ENCODE measurements at regions not wholly inside any gene's neighbourhood (a gene's known extent, or its start where the extent isn't known, plus 50 kb on each side); places are given as distances from the start of the nearest gene placed in this dataset.
"Not testable (repeated sequence)": the region's sequence is repeated elsewhere in the genome, so short reads cannot be mapped to it uniquely, and the experiment has no call there.

DNA sequence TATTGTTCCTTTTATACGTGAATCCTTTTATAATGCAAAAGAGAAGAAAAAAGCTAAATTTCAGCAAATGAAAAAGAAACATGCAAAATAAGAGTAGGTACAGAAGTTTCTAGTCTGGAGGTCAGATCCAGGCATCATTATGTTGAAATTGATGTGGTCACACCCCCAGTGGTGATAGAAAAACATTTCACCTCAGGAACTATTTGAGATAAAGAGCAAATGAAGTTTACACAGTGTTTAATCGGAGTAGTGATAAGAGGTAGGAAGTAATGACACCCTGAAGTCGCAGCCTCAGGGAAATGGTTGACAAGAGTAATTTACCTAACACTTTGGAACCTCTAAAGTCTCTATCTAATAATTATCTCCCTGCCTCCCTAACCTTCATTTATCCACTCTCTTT lies 536.0 kb upstream of the STEAP1 start:
- no peak for DNase-seq

GRCh38 chr7:89621925-89622641 lies 532.2 kb upstream of the STEAP1 start:
- no peak for DNase-seq

- peak in 11 of 56 donors; percentile 3 to 47 (median 11) for DNase-seq
Observed at GRCh38 chr7:89623018-89623672, 531.1 kb upstream of the STEAP1 start.

DNA sequence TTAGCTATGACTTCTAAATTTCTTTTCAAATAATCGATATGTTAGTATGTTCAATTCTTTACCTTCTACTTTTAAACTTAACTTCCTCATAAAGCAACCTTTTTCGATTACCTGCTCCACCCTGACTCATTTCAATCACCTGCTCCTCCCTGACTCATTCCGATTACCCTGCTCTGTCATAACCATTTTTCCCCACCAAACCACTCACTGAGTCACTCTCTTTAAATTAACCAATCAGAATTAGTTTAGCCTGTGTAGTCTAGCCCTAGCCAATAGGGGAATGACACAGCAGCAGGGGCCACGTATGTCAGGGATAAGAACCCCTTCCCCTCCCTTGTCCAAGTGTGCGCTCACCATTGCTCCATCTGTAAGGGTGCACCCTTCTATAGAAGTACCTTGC lies 530.1 kb upstream of the STEAP1 start:
- not testable (repeated sequence) for DNase-seq

DNA sequence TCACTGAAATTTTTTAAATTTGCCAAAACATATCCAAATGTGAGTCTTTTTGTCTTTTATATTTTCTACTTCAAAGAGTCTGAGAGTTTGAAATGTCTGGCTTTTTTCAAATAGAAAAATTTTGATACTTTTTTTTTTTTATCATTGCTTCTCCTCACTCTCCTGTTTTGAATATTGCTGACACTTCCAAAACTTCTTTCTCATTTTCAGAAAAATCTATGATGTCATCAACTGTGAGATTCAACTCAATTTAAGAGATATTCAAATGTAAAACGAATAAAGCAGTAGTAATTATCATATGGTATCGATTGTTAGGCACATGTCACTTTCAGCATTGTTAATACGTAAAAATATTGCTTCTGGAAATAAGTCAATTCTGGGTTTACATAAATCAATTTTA lies 505.8 kb upstream of the STEAP1 start:
- DNase-seq = no peak

- DNase-seq = no peak
Observed at GRCh38 chr7:89655946-89656345, 498.3 kb upstream of the STEAP1 start.

- no peak for DNase-seq
Observed at GRCh38 chr7:89661876-89662275, 492.4 kb upstream of the STEAP1 start.

GRCh38 chr7:89666136-89666835 lies 488.0 kb upstream of the STEAP1 start:
- DNase-seq = no peak

- DNase-seq = no peak
Observed at GRCh38 chr7:89680161-89680560, 474.1 kb upstream of the STEAP1 start.

- DNase-seq = no peak
Observed at GRCh38 chr7:89681448-89681847, 472.8 kb upstream of the STEAP1 start.

- no peak for DNase-seq
Observed at GRCh38 chr7:89685287-89685686, 469.0 kb upstream of the STEAP1 start.

DNA sequence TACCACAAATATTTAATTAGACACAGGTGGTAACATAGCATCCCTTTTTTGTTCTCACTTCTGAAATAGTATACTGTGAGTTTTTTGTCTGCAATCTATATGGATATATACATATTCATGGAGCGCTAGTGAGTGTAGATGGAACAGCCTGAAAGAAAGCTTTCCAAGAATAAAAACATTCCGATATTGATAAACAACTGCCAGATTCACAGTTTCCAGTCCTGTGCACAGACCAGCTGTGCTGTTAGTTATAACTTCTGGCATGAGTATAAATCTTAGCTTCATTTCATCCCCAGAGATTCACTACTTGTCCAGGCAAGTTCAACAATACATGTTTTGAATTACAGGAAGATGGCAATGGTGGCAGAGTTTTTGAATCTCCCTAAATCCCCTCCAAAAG lies 467.1 kb upstream of the STEAP1 start:
- no peak for DNase-seq

DNA sequence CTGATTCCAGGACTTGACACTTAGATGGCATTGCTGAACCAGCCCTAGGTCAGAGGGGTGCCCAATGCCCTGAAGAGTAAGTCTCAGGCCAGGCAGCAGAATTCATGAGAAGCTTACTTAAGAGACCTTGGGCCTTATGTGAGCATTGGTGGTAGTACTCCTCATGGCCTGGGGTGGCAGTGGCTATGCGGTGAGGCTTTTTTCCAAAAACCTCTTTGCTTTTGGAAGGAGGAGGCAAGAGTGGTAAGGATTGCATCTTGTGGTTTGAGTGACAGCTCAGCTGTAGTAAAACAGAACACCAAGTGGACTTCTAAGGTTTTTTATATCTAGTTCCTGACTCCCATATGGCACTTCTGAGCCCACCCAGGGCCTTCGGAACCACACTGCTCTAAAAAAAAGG lies 459.0 kb upstream of the STEAP1 start:
- no peak for DNase-seq

- no peak for DNase-seq
Observed at GRCh38 chr7:89714131-89714530, 440.1 kb upstream of the STEAP1 start.

- peak in 1 of 56 donors; percentile 1 for DNase-seq
Observed at GRCh38 chr7:89718941-89719340, 435.3 kb upstream of the STEAP1 start.

GRCh38 chr7:89728481-89728880 lies 425.8 kb upstream of the STEAP1 start:
- no peak for DNase-seq

GRCh38 chr7:89731751-89732445 lies 422.4 kb upstream of the STEAP1 start:
- DNase-seq = no peak

DNA sequence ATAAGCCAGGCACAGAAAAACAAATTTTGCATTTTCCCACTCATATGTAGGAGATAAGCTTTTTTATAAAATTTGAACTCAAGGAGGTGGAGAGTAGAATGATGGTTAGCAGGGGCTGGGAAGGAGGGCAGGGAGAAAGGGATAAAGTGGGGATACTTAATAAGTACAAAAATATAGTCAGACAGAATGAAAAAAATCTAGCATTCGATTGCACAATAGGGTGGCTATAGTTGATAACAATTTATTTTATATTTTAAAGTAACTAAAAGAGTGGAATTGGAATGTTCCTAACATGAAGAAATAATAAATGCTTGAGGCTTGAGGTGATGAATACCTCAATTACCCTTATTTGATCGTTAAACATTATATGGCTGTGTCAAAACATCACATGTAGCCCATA lies 415.7 kb upstream of the STEAP1 start:
- no peak for DNase-seq

DNA sequence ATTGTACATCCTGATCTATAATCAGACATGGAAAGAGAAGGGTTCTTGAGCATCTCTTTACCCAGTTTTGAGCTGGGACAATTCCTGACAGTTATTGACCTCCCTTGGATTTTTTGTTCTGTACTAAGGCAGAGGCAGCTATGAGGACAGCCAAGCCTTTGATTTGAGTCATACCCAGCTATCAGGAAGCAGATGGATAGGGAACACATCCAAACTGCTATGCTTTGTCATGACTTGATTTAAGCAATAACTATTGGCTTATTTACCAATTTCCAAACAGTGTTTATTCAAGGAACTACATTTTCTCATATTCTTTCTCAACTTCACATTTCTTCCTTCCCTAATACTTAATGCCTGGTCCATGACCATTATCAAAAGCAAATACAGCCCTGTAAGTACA lies 396.4 kb upstream of the STEAP1 start:
- no peak for DNase-seq

GRCh38 chr7:89760690-89761089 lies 393.6 kb upstream of the STEAP1 start:
- no peak for DNase-seq

DNA sequence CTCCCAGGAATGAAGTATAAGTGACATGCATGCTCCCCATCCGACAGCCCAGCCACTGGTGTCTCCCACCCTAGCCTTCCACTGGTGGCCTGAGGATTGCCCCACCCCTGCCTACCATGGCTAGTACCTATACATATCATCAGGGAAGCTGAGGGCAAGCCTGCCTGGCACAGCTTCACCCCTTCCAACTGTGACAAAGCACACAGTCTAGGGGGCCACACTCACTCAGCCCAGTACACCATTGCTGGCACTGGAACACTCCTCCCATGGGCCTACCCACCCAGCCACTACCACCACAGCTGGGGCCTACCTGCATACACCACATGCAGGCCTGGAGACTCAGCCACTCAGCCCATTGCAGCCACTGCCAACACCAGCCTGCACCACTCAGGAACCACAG lies 393.1 kb upstream of the STEAP1 start:
- DNase-seq = no peak

DNA sequence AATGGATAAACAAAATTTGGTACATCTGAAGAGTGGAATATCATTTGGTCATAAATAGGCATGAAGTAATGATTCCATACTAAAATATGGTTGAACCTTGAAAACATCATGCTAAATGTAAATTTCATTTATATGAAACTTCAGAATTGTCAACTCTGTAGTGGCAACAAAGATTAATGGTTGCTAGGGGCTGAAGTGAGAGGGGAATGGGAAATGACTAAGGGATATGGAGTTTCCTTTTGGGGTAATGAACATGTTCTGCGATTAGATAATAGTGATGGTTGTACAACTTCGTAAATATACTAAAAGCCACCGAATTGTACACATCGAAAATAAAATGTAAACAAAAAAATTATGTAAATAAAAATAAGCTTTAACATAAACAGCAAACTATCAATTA lies 384.1 kb upstream of the STEAP1 start:
- DNase-seq = no peak
